Ovary (tissue), 7 donors: ENCODE measurements at regions not wholly inside any gene's neighbourhood (a gene's known extent, or its start where the extent isn't known, plus 50 kb on each side); places are given as distances from the start of the nearest gene placed in this dataset.
A peak's percentile ranks its signal among the peaks of the same experiment; 100 is the strongest.

Experiments used
- DNase-seq, 5 donors: peaks; one replicate each; pipeline ENCODE4 v3.0.0-alpha.2; 2019 to 2020
- H3K27ac ChIP-seq, 2 donors: fragments of 200-600 bp; one replicate each; pipeline versions ENCODE4 v1.5.1 to v1.8.0; 2019 to 2022
- H3K27me3 ChIP-seq: fragments of 200-600 bp; one replicate; pipeline ENCODE4 v1.8.0; 2022
- H3K36me3 ChIP-seq: fragments of 200-600 bp; sonication (generic); one replicate; pipeline ENCODE4 v1.5.1; 2019
- H3K4me1 ChIP-seq: one replicate; pipeline ENCODE4 v1.8.1; 2013; ENCODE audit warnings: mild to moderate bottlenecking, moderate library complexity; ENCODE audit not compliant: insufficient read depth
- H3K4me3 ChIP-seq: fragments of 200-600 bp; sonication (generic); one replicate; pipeline ENCODE4 v1.5.1; 2017
- H3K9me3 ChIP-seq, 2 donors: fragments of 200-600 bp in 1 of 2; sonication (generic) in 1 of 2; one replicate each; pipeline versions ENCODE4 v1.5.1 to v1.8.1; 2013 to 2019; ENCODE audit warnings: mild to moderate bottlenecking in 1 of 2, moderate library complexity in 1 of 2
- CTCF ChIP-seq, 3 donors: fragments of 450-650 bp in 2 of 3; fragments of 200-600 bp in 1 of 3; IDR thresholded peaks; one replicate each; pipeline versions ENCODE4 v1.5.1 to v1.8.0; 2016 to 2022; ENCODE audit warnings: antibody characterized with exemption in 3 of 3, mild to moderate bottlenecking in 1 of 3
- EP300 ChIP-seq: sonication (generic); formaldehyde crosslinking; IDR thresholded peaks from one replicate; pipeline ENCODE4 v1.6.1; 2017; ENCODE audit warnings: antibody characterized with exemption
- POLR2A ChIP-seq: fragments of 450-650 bp; IDR thresholded peaks from one replicate; pipeline ENCODE4 v1.6.1; 2017; ENCODE audit warnings: antibody characterized with exemption, mild to moderate bottlenecking, moderate library complexity
- WGBS, 3 donors: extraction: QIAGEN DNeasy Blood & Tissue Kit in 1 of 3; methylation state at CpG; one replicate each; pipeline versions ENCODE4 v1.1.5 to v1.1.7; 2013 to 2017; 5-methylcytosine and 5-hydroxymethylcytosine counted together
- intact Hi-C, 4 donors: fragments of 100-400 bp; cut with DNase I; formaldehyde crosslinking; loops; one replicate each; pipeline versions ENCODE4 v1.11.0 to v1.15.1; 2022 to 2023
- donor health status: DM: no; HTN: no; CAD: no; lungs with moderate emphysema.
- donor health status: DM: no; HTN: no; CAD: no.
- donor health status: Bipolar disorder and iron deficiency.
- donor health status: DM: no; HTN: no; CAD: no.
- donor health status: DM: yes; HTN: yes; CAD: no.

GRCh38 chr6:19892260-19892659 lies 55.1 kb downstream of the ID4 start:
- Histone ChIP-seq H3K27me3 (no peaks in the 10 kb centered on the region), H3K27ac (no peak overlapping the region), H3K4me1 (no peaks in the 10 kb centered on the region), H3K36me3 (no peaks in the 10 kb centered on the region), H3K9me3 (no peaks in the 10 kb centered on the region), H3K4me3 (no peak overlapping the region)
- TF ChIP-seq EP300 (no peak), POLR2A (no peak), CTCF (IDR thresholded peaks at IDR 0.05) (no peak)
- intact Hi-C loops, result no loop called here
- 32 to 53% (median 35%) methylated on average over 9 of the region's 9 CpGs for WGBS, 3 donors
- DNase-seq, result peak in 2 of 5 donors; percentile 16 to 22

DNA sequence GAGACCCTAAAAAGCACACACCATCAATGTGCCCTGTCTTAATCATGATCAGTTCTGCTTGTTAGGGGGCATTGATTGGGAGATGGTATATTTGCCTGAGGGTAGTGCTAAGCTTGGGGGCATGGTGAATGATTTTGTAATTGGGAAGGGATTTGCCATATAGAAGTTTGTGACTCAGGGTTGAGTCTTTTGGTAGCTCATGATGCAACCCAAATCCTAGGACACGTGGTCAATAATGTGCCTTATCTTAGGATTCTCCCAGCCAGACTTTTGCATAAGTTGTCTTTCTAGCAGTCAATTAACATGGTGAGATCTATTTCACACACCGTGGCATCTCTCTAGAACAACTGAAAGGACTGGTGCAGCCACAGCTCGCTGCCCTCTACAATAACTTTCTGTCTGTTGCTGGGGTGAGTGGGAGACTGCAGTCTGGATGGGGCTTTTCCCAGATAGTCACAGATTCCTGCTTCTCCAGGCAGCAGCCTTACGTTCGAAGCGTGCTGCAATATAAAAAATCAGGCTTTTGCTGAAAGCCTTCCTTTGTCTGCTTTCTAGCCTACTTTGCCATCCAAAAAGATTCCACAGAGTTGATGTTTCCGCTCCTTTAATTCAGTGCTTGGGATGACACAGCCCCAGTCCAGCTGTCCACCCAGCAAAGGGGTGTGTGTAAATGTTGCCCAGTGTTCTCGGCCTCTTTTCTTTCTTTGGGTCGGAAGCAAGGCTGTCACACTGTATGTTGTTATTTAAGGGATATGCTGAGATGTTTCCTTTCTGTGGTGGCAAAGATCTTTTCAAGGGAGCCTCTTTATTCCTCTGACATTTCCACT lies 58.9 kb downstream of the ID4 start:
- Histone ChIP-seq H3K36me3 (no peaks in the 10 kb centered on the region), H3K9me3 (no peaks in the 10 kb centered on the region), H3K27me3 (no peaks in the 10 kb centered on the region), H3K27ac (no peak overlapping the region), H3K4me1 (no peaks in the 10 kb centered on the region), H3K4me3 (no peak overlapping the region)
- WGBS, 3 donors, result 78 to 84% (median 79%) methylated on average over 9 of the region's 9 CpGs
- TF ChIP-seq EP300 (no peak), POLR2A (no peak), CTCF (IDR thresholded peaks at IDR 0.05) (no peak)
- no peak for DNase-seq
- intact Hi-C loops, result no loop called here

- Histone ChIP-seq H3K36me3 (no peaks in the 10 kb centered on the region), H3K27ac (no peak overlapping the region), H3K4me1 (no peaks in the 10 kb centered on the region), H3K9me3 (no peaks in the 10 kb centered on the region), H3K4me3 (no peak overlapping the region), H3K27me3 (no peaks in the 10 kb centered on the region)
- intact Hi-C loops, result no loop called here
- WGBS, 3 donors, result 49 to 79% (median 64%) methylated on average over 2 of the region's 2 CpGs
- DNase-seq, result no peak
- TF ChIP-seq EP300 (no peak), POLR2A (no peak), CTCF (IDR thresholded peaks at IDR 0.05) (no peak)
These were observed 59.5 kb downstream of the ID4 start for GRCh38 chr6:19896693-19897010.

- Histone ChIP-seq H3K9me3 (no peaks in the 10 kb centered on the region), H3K27me3 (no peaks in the 10 kb centered on the region), H3K27ac (no peak overlapping the region), H3K4me3 (no peak overlapping the region), H3K4me1 (no peaks in the 10 kb centered on the region), H3K36me3 (no peaks in the 10 kb centered on the region)
- no peak for DNase-seq
- intact Hi-C loops, result no loop called here
- TF ChIP-seq POLR2A (no peak), EP300 (no peak), CTCF (IDR thresholded peaks at IDR 0.05) (no peak)
- WGBS, 3 donors, result 58 to 67% (median 66%) methylated on average over 4 of the region's 4 CpGs
These were observed 61.1 kb downstream of the ID4 start for GRCh38 chr6:19898141-19898740.
